Left ventricle myocardium superior (tissue), 1 donor: ENCODE measurements at regions not wholly inside any gene's neighbourhood (a gene's known extent, or its start where the extent isn't known, plus 50 kb on each side); places are given as distances from the start of the nearest gene placed in this dataset.

Experiments used
- ATAC-seq: fragments of 200-7000 bp; cut with Tn5 transposase; one replicate; pipeline ENCODE4 v1.9.1; 2020; ENCODE audit warnings: mild to moderate bottlenecking, moderate library complexity
- DNase-seq: peaks from one replicate; pipeline ENCODE4 v3.0.0-alpha.2; 2020
- intact Hi-C: fragments of 100-400 bp; cut with micrococcal nuclease; formaldehyde crosslinking; loops from one replicate; pipeline ENCODE4 v1.11.0; 2022
- donor health status: DM: no; HTN: yes; CAD: no; lungs with severe emphysema.

DNA sequence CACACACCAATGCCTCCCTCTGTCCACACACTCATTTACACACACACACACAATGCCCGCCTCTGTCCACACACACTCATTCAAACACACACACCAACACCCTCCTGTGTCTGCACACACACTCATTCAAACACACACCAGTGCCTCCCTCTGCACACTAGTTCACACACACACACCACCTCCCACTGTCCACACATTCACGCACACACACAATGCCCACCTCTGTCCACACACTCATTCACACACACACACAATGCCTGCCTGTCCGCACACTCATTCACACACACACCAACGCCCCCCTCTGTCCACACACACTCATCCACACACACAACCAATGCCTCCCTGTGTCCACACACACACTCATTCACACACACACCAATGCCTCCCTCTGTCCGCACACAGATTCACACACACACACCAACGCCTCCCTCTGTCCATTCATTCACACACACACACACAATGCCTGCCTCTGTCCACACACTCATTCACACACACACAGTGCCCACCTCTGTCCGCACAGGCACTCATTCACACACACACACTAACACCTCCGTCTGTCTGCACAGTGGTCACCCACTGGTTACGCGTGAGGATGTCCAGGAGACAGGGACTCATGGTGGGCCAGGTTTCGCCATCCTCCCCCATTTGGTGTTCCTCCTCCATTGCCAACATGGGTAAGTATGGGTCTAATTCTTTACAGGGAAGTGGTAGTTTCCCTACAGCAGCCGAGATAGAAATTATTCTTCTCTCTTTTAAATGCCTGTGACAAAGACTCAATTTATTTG lies 62.4 kb upstream of the THBS2 start:
- DNase-seq, result no peak
- no peak for ATAC-seq
- intact Hi-C loops, result no loop called here

DNA sequence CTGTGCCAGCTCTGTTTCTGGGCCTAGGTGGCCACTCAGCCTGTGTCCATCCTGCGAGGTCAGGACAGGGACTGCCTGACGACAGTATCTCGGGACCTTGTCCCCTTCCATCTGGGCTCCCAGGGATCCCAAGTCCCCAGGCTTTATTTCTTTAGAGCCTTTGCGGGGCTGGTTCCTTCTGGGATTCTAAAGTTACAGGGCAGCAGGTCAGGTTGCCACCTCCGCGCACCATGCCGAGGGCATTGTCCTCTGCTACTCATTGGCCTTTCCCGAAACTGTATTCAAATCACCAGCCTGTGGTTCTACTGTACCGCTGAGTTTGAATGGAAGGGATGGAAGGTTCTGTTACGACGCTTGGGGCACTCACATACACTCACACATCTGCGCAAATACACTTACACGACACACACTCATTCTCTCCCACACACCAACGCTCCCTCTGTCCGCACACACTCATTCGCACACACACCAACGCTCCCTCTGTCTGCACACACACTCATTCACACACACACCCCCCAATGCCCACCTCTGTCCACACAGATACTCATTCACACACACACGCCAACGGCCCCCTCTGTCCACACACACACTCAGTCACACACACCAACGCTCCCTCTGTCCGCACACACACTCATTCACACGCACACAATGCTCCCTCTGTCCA lies 59.8 kb upstream of the THBS2 start:
- DNase-seq, result no peak
- intact Hi-C loops, result no loop called here
- no peak for ATAC-seq

DNA sequence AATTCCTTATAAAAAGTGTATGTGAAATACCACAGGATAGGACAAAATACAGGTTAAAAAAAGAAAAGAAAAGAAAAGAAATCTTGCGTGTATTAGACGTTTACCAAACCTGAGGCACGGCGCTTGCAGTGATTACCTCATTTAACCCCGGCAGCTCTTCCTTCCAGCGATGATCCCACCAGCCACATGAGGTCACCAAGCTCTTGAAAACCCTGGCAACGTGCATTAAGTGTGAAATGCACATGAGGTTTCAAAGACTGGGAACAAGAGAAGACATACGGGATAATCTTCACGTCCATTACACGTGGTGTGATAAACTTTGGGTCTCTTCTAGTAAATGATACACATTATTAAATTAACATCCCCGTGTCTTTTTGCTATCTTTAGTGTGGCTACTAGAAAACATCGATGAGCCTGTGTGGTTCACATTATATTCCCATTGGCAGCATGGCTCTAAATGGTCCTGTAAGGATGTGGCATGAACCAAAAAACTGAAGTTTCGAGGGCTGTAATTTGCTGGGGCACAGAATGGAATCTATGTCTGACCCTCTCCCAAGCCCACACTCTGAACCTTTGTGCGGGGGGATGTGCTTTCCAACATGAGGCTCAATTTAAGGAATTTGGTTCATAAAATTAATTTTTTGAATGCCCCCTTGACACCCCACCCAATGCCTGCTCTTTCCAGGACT lies 59.2 kb upstream of the THBS2 start:
- intact Hi-C loops, result no loop called here
- DNase-seq (peak; percentile 34), ATAC-seq (peak; percentile 51)

DNA sequence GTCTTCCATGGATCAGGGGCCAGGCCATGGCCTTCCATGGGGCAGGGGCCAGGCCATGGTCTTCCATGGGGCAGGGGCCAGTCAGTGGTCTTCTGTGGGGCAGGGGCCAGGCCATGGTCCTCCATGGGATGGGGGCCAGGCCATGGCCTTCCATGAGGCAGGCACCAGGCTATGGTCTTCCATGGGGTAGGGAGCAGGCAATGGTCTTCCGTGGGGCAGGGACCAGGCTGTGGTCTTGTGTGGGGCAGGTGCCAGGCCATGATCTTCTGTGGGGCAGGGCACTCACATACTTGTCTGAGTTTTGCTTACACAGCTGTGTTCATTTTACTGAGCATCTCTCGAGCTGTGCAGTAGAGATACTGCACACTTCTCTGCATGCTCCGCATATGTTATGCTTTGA lies 57.3 kb upstream of the THBS2 start:
- DNase-seq, result no peak
- intact Hi-C loops, result no loop called here
- no peak for ATAC-seq
